ENCODE measurements at regions not wholly inside any gene's neighbourhood (a gene's known extent, or its start where the extent isn't known, plus 50 kb on each side); places are given as distances from the start of the nearest gene placed in this dataset.

DNA sequence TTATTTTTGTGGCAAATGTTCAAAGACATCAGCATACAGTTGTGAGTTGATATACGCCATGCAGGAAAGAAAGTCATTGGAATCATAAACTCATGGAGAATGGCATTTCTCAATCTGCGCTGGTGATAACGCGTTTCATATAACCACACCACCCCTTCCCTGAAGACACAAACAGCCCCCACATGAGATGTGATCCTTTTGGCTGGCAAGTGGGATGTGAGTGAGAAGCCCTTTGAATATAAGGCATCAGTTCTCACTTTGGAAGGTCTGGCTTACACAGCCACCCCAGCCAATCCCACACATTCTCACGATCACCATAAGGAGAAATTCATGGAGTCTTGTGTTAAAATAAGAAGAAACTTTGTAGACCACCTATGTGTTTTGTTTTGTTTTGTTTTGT, 725.0 kb downstream of the PRELID2 start (continued):
- no peak for TF ChIP-seq ZNF383 (CRISPR knock-in tag; IDR thresholded peaks at IDR 0.05; ENCODE audit: borderline replicate concordance)
- TF ChIP-seq PITX1 (CRISPR knock-in tag; IDR thresholded peaks at IDR 0.05), result no peak
- TF ChIP-seq CCDC6 (CRISPR knock-in tag; IDR thresholded peaks at IDR 0.05), result no peak
- TF ChIP-seq SRY (CRISPR knock-in tag; IDR thresholded peaks at IDR 0.05), result no peak
- no peak for TF ChIP-seq NR2C2 (CRISPR knock-in tag; IDR thresholded peaks at IDR 0.05; ENCODE audit: borderline replicate concordance)
- no peak for TF ChIP-seq ZNF180 (CRISPR knock-in tag; IDR thresholded peaks at IDR 0.05; ENCODE audit: borderline replicate concordance, low read depth)
- no peak for TF ChIP-seq ZNF564 (CRISPR knock-in tag; IDR thresholded peaks at IDR 0.05)
- no peak for TF ChIP-seq ZFX (CRISPR knock-in tag; IDR thresholded peaks at IDR 0.05; ENCODE audit: low read depth)
- TF ChIP-seq ZNF782 (CRISPR knock-in tag; IDR thresholded peaks at IDR 0.05; ENCODE audit: borderline replicate concordance), result no peak
- no peak for TF ChIP-seq ZNF136 (CRISPR knock-in tag; IDR thresholded peaks at IDR 0.05; ENCODE audit: low read depth)
- TF ChIP-seq EED (CRISPR knock-in tag; IDR thresholded peaks at IDR 0.05), result no peak

DNA sequence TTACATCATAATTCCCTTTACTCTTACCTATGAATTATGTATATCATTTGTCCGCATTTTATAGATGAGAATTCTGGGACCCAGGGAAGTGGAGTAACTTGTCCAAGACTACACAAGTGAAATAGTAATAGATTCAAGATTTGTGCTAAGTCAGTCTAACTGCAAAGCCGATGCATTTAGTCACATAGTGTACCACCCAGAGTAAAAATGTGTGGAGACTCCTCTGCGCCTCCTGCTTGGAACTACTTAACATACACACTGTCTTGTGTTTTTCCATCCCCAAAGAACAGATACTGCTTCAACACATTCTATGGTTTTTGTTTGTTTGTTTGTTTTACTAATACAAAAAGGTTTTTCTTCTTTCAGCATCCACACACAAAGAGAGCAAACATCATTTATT, 729.8 kb downstream of the PRELID2 start:
- BruUV-seq (replicated peaks), result no TSS peak
- Histone ChIP-seq H4K20me1 (ENCODE audit: insufficient read depth, low read length) (no peaks in the 10 kb centered on the region), H2AFZ (ENCODE audit: low read length) (no peak overlapping the region), H3K4me1 (ENCODE audit: insufficient read depth, low read length) (no peaks in the 10 kb centered on the region), H3K27ac (ENCODE audit: extremely low read length, insufficient read depth, low read length) (no peak overlapping the region), H3K36me3 (replicated peaks in 1 of 2; ENCODE audit: control insufficient read depth in 1 of 2, insufficient read depth in 2 of 2, low read length in 2 of 2) (no peaks in the 10 kb centered on the region), H3K27me3 (ENCODE audit: control insufficient read depth in 1 of 2, insufficient read depth in 2 of 2, low read length in 2 of 2) (no peaks in the 10 kb centered on the region), H3K79me2 (ENCODE audit: insufficient read depth, low read length) (no peaks in the 10 kb centered on the region), H3K4me2 (ENCODE audit: low read depth, low read length) (no peak overlapping the region), H3K9ac (ENCODE audit: insufficient read depth, low read depth, low read length) (no peak overlapping the region), H3K9me3 (ENCODE audit: low read length) (no peaks in the 10 kb centered on the region), H3K4me3 (replicated peaks in 1 of 3; ENCODE audit: insufficient read depth in 1 of 3, low read depth in 2 of 3, low read length in 3 of 3) (no peak overlapping the region)
- intact Hi-C loops (cut with micrococcal nuclease; ENCODE audit: unreplicated experiment) (no loop called here), in situ Hi-C loops (cut with HindIII; ENCODE audit: extremely low pct_ligation_motif_present, low pct_unique_long_range_greater_than_20kb) (no loop called here)
- FAIRE-seq (no peak), ATAC-seq (no peak), DNase-seq (ENCODE audit: low spot score) (no peak)
- WGBS (ENCODE audit: low lambda C conversion rate), result 43% methylated on average over 3 of the region's 3 CpGs
- ChIA-PET POLR2A (no interaction called here), CTCF (ENCODE audit: low intra/inter-chr PET ratio, low total read pairs) (no interaction called here)
- TF ChIP-seq MAZ (IDR thresholded peaks at IDR 0.05; ENCODE audit: borderline replicate concordance, low read depth, low read length), result no peak
- no peak for TF ChIP-seq MAZ (CRISPR knock-in tag; IDR thresholded peaks at IDR 0.05; ENCODE audit: low read depth)
- no peak for TF ChIP-seq MEF2D (CRISPR knock-in tag; IDR thresholded peaks at IDR 0.05)
- TF ChIP-seq, protein P1, sequence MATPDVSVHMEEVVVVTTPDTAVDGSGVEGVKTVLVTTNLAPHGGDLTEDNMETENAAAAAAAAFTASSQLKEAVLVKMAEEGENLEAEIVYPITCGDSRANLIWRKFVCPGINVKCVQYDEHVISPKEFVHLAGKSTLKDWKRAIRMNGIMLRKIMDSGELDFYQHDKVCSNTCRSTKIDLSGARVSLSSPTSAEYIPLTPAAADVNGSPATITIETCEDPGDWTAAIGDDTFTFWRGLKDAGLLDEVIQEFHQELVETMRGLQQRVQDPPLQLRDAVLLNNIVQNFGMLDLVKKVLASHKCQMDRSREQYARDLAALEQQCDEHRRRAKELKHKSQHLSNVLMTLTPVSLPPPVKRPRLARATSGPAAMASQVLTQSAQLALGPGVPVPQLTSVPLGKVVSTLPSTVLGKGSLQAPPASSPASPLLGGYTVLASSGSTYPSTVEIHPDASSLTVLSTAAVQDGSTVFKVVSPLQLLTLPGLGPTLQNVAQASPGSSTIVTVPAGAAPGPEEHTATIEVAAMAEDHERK (CRISPR knock-in tag; IDR thresholded peaks at IDR 0.05; ENCODE audit: low read depth), result no peak
- TF ChIP-seq HNF4A (CRISPR knock-in tag; IDR thresholded peaks at IDR 0.05), result no peak
- TF ChIP-seq, protein P2, sequence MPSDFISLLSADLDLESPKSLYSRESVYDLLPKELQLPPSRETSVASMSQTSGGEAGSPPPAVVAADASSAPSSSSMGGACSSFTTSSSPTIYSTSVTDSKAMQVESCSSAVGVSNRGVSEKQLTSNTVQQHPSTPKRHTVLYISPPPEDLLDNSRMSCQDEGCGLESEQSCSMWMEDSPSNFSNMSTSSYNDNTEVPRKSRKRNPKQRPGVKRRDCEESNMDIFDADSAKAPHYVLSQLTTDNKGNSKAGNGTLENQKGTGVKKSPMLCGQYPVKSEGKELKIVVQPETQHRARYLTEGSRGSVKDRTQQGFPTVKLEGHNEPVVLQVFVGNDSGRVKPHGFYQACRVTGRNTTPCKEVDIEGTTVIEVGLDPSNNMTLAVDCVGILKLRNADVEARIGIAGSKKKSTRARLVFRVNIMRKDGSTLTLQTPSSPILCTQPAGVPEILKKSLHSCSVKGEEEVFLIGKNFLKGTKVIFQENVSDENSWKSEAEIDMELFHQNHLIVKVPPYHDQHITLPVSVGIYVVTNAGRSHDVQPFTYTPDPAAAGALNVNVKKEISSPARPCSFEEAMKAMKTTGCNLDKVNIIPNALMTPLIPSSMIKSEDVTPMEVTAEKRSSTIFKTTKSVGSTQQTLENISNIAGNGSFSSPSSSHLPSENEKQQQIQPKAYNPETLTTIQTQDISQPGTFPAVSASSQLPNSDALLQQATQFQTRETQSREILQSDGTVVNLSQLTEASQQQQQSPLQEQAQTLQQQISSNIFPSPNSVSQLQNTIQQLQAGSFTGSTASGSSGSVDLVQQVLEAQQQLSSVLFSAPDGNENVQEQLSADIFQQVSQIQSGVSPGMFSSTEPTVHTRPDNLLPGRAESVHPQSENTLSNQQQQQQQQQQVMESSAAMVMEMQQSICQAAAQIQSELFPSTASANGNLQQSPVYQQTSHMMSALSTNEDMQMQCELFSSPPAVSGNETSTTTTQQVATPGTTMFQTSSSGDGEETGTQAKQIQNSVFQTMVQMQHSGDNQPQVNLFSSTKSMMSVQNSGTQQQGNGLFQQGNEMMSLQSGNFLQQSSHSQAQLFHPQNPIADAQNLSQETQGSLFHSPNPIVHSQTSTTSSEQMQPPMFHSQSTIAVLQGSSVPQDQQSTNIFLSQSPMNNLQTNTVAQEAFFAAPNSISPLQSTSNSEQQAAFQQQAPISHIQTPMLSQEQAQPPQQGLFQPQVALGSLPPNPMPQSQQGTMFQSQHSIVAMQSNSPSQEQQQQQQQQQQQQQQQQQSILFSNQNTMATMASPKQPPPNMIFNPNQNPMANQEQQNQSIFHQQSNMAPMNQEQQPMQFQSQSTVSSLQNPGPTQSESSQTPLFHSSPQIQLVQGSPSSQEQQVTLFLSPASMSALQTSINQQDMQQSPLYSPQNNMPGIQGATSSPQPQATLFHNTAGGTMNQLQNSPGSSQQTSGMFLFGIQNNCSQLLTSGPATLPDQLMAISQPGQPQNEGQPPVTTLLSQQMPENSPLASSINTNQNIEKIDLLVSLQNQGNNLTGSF (CRISPR knock-in tag; IDR thresholded peaks at IDR 0.05), result no peak
- TF ChIP-seq, protein P3, sequence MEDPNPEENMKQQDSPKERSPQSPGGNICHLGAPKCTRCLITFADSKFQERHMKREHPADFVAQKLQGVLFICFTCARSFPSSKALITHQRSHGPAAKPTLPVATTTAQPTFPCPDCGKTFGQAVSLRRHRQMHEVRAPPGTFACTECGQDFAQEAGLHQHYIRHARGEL (CRISPR knock-in tag; IDR thresholded peaks at IDR 0.05), result no peak
- TF ChIP-seq EZH2 (conservative IDR thresholded peaks at IDR 0.05; ENCODE audit: low read depth, low read length), result no peak

Measured in HepG2 (cell line).